ENCODE measurements at regions not wholly inside any gene's neighbourhood (a gene's known extent, or its start where the extent isn't known, plus 50 kb on each side); places are given as distances from the start of the nearest gene placed in this dataset.

DNA sequence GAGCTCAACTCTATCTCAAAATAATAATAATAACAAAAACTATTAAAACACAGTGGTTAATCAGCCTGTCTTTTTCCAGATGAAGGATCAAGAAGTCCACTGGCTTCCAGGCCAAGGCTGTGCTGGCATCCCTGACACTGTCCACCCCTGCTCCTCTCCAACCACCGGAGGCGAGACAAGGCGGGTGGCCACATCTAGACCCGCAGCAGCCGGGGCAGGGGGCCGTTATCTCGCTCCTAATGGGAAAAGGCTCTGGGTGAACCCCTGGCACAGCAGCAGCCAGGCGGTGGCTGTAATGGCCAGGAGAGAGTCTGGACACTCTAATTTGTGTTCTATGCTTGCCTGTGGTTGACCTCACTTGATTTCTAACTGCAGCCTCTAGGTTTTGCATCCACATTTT, 158.0 kb upstream of the SOX1 start:
- TF ChIP-seq, protein P1, sequence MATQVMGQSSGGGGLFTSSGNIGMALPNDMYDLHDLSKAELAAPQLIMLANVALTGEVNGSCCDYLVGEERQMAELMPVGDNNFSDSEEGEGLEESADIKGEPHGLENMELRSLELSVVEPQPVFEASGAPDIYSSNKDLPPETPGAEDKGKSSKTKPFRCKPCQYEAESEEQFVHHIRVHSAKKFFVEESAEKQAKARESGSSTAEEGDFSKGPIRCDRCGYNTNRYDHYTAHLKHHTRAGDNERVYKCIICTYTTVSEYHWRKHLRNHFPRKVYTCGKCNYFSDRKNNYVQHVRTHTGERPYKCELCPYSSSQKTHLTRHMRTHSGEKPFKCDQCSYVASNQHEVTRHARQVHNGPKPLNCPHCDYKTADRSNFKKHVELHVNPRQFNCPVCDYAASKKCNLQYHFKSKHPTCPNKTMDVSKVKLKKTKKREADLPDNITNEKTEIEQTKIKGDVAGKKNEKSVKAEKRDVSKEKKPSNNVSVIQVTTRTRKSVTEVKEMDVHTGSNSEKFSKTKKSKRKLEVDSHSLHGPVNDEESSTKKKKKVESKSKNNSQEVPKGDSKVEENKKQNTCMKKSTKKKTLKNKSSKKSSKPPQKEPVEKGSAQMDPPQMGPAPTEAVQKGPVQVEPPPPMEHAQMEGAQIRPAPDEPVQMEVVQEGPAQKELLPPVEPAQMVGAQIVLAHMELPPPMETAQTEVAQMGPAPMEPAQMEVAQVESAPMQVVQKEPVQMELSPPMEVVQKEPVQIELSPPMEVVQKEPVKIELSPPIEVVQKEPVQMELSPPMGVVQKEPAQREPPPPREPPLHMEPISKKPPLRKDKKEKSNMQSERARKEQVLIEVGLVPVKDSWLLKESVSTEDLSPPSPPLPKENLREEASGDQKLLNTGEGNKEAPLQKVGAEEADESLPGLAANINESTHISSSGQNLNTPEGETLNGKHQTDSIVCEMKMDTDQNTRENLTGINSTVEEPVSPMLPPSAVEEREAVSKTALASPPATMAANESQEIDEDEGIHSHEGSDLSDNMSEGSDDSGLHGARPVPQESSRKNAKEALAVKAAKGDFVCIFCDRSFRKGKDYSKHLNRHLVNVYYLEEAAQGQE (IDR thresholded peaks at IDR 0.05; ENCODE audit: insufficient read depth in 1 of 2, low read depth in 2 of 2, low read length in 1 of 2): no peak
- no peak for TF ChIP-seq SIN3A (IDR thresholded peaks at IDR 0.05; ENCODE audit: borderline replicate concordance, insufficient read depth, low read depth, low read length)
- TF ChIP-seq POLR2AphosphoS5 (IDR thresholded peaks at IDR 0.05; ENCODE audit: low read depth, low read length): no peak
- no peak for TF ChIP-seq TCF7L2 (IDR thresholded peaks at IDR 0.05; ENCODE audit: low read depth, low read length)
- TF ChIP-seq, protein P2, sequence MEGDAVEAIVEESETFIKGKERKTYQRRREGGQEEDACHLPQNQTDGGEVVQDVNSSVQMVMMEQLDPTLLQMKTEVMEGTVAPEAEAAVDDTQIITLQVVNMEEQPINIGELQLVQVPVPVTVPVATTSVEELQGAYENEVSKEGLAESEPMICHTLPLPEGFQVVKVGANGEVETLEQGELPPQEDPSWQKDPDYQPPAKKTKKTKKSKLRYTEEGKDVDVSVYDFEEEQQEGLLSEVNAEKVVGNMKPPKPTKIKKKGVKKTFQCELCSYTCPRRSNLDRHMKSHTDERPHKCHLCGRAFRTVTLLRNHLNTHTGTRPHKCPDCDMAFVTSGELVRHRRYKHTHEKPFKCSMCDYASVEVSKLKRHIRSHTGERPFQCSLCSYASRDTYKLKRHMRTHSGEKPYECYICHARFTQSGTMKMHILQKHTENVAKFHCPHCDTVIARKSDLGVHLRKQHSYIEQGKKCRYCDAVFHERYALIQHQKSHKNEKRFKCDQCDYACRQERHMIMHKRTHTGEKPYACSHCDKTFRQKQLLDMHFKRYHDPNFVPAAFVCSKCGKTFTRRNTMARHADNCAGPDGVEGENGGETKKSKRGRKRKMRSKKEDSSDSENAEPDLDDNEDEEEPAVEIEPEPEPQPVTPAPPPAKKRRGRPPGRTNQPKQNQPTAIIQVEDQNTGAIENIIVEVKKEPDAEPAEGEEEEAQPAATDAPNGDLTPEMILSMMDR (IDR thresholded peaks at IDR 0.05): no peak
- no peak overlapping the region for H3K4me3 ChIP-seq (ENCODE audit: low read depth in 2 of 2, low read length in 2 of 2)
- no peak overlapping the region for H3K27ac ChIP-seq (ENCODE audit: low read length)
- H3K36me3 ChIP-seq (ENCODE audit: control insufficient read depth, insufficient read depth, low read length): no peaks in the 10 kb centered on the region
- no peaks in the 10 kb centered on the region for H3K27me3 ChIP-seq (ENCODE audit: control insufficient read depth, insufficient read depth, low read length)
- intact Hi-C loops (cut with micrococcal nuclease; ENCODE audit: unreplicated experiment): no loop called here
- ATAC-seq (no peak), DNase-seq (ENCODE audit: low read depth, low spot score) (no peak)
- H3K4me1 ChIP-seq (ENCODE audit: control insufficient read depth, insufficient read depth, low read length): no peaks in the 10 kb centered on the region
- no TSS peak for BruUV-seq (replicated peaks)
- no peaks in the 10 kb centered on the region for H3K9me3 ChIP-seq (ENCODE audit: control insufficient read depth, insufficient read depth, low read depth, low read length)
- in situ Hi-C loops (cut with HindIII; ENCODE audit: low pct_unique_long_range_greater_than_20kb, low sequenced_read_pairs): no loop called here
- POLR2A ChIA-PET: no interaction called here
- CTCF ChIA-PET: no interaction called here

DNA sequence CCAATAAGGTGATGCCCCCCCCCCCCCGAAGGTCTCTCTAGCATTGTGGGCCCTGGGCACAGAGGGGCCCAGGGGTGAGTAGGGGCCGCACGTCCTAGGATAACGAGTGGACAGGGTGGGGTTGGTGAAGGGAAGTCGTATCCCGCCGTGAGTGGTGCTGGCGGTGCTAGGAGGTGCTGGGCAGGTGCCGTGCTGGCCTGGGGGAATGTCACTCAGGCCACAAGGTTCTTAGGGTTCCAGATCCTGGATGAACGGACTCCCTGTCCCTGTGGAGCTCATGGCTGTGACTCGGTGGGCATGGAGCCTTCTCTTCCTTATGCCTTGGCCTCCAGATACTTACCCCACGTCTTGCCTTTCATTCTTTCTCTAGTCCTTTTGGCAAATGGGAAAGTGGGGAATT, 157.4 kb upstream of the SOX1 start:
- ATAC-seq: no peak
- intact Hi-C loops (cut with micrococcal nuclease; ENCODE audit: unreplicated experiment) (no loop called here), in situ Hi-C loops (cut with HindIII; ENCODE audit: low pct_unique_long_range_greater_than_20kb, low sequenced_read_pairs) (no loop called here)
- POLR2A ChIA-PET: no interaction called here
- no peak overlapping the region for H3K4me3 ChIP-seq (ENCODE audit: low read depth in 2 of 2, low read length in 2 of 2)
- no peaks in the 10 kb centered on the region for H3K36me3 ChIP-seq (ENCODE audit: control insufficient read depth, insufficient read depth, low read length)
- H3K27ac ChIP-seq (ENCODE audit: low read length): no peak overlapping the region
- TF ChIP-seq TCF7L2 (IDR thresholded peaks at IDR 0.05; ENCODE audit: low read depth, low read length): no peak
- TF ChIP-seq, protein P2 (IDR thresholded peaks at IDR 0.05): no peak
- TF ChIP-seq SIN3A (IDR thresholded peaks at IDR 0.05; ENCODE audit: borderline replicate concordance, insufficient read depth, low read depth, low read length): no peak
- TF ChIP-seq, protein P1 (IDR thresholded peaks at IDR 0.05; ENCODE audit: insufficient read depth in 1 of 2, low read depth in 2 of 2, low read length in 1 of 2): no peak
- no peak for TF ChIP-seq POLR2AphosphoS5 (IDR thresholded peaks at IDR 0.05; ENCODE audit: low read depth, low read length)
- no peak for DNase-seq (ENCODE audit: low read depth, low spot score)
- CTCF ChIA-PET: no interaction called here
- no peaks in the 10 kb centered on the region for H3K9me3 ChIP-seq (ENCODE audit: control insufficient read depth, insufficient read depth, low read depth, low read length)
- H3K4me1 ChIP-seq (ENCODE audit: control insufficient read depth, insufficient read depth, low read length): no peaks in the 10 kb centered on the region
- H3K27me3 ChIP-seq (ENCODE audit: control insufficient read depth, insufficient read depth, low read length): no peaks in the 10 kb centered on the region
- no TSS peak for BruUV-seq (replicated peaks)
